SK-N-MC (cell line): ENCODE measurements at regions not wholly inside any gene's neighbourhood (a gene's known extent, or its start where the extent isn't known, plus 50 kb on each side); places are given as distances from the start of the nearest gene placed in this dataset.

Experiments
- DNase-seq: peaks from one replicate; pipeline ENCODE4 v3.0.0-alpha.2; 2011; ENCODE audit warnings: low read depth, low spot score
- H3K27ac ChIP-seq: fragments of 200-600 bp; sonication (generic); 2 replicates; pipeline ENCODE4 v1.5.1; 2016; ENCODE audit warnings: mixed run types
- H3K36me3 ChIP-seq: fragments of 200-600 bp; sonication (generic); 2 replicates; pipeline ENCODE4 v1.6.1; 2017; ENCODE audit warnings: antibody characterized with exemption, low read length, mixed read lengths; ENCODE audit not compliant: insufficient read depth
- H3K4me3 ChIP-seq: fragments of 200-600 bp; sonication (generic); 2 replicates; pipeline ENCODE4 v1.5.1; 2016
- H3K9ac ChIP-seq: fragments of 200-600 bp; sonication (generic); 2 replicates; pipeline ENCODE4 v1.8.0; 2017; ENCODE audit warnings: mixed run types, mixed read lengths; ENCODE audit not compliant: insufficient read length
- H3K9me3 ChIP-seq: fragments of 200-600 bp; sonication (generic); 2 replicates; pipeline ENCODE4 v1.6.1; 2017; ENCODE audit warnings: low read depth, mild to moderate bottlenecking, antibody characterized with exemption, low read length, moderate library complexity, mixed read lengths
- EZH2 ChIP-seq: fragments of 200-600 bp; sonication (generic); IDR thresholded peaks from one replicate; pipeline ENCODE4 v1.6.1; 2017; ENCODE audit warnings: antibody characterized with exemption
- FOXP2 ChIP-seq: optimal IDR thresholded peaks from 2 replicates; pipeline ENCODE3; 2011; ENCODE audit warnings: mild to moderate bottlenecking, moderate library complexity; ENCODE audit not compliant: insufficient read depth; ENCODE audit errors: extremely low read length, control extremely low read depth
- POLR2AphosphoS5 ChIP-seq: IDR thresholded peaks from 2 replicates; pipeline ENCODE4 v1.6.1; 2012; ENCODE audit warnings: mild to moderate bottlenecking, low read depth, low read length, borderline replicate concordance

- no peak for DNase-seq
- TF ChIP-seq EZH2 (no peak), FOXP2 (no peak), POLR2AphosphoS5 (no peak)
Measured at GRCh38 chr4:148676344-148676743, 234.1 kb upstream of the NR3C2 start.

GRCh38 chr4:148674876-148675275, 232.7 kb upstream of the NR3C2 start:
- Histone ChIP-seq H3K27ac (no peak overlapping the region), H3K9me3 (no peaks in the 10 kb centered on the region), H3K9ac (no peak overlapping the region), H3K4me3 (no peak overlapping the region), H3K36me3 (no peaks in the 10 kb centered on the region)
- no peak for DNase-seq
- TF ChIP-seq FOXP2 (no peak), POLR2AphosphoS5 (no peak), EZH2 (no peak)

More at GRCh38 chr4:148676344-148676743, 234.1 kb upstream of the NR3C2 start:
- no peak overlapping the region for H3K27ac ChIP-seq
- H3K4me3 ChIP-seq, result no peak overlapping the region
- no peaks in the 10 kb centered on the region for H3K9me3 ChIP-seq
- no peaks in the 10 kb centered on the region for H3K36me3 ChIP-seq
- no peak overlapping the region for H3K9ac ChIP-seq

GRCh38 chr4:148664636-148665035, 222.4 kb upstream of the NR3C2 start:
- TF ChIP-seq POLR2AphosphoS5 (no peak), FOXP2 (no peak), EZH2 (no peak)

GRCh38 chr4:148654131-148654530, 211.9 kb upstream of the NR3C2 start:
- H3K27ac ChIP-seq, result no peak overlapping the region
- H3K9me3 ChIP-seq, result no peaks in the 10 kb centered on the region
- no peak for DNase-seq
- no peaks in the 10 kb centered on the region for H3K36me3 ChIP-seq
- no peak overlapping the region for H3K4me3 ChIP-seq
- H3K9ac ChIP-seq, result no peak overlapping the region
- TF ChIP-seq POLR2AphosphoS5, result no peak
- no peak for TF ChIP-seq EZH2
- TF ChIP-seq FOXP2, result no peak

More at GRCh38 chr4:148664636-148665035, 222.4 kb upstream of the NR3C2 start:
- no peak for DNase-seq
- Histone ChIP-seq H3K4me3 (no peak overlapping the region), H3K36me3 (no peaks in the 10 kb centered on the region), H3K9me3 (no peaks in the 10 kb centered on the region), H3K27ac (no peak overlapping the region), H3K9ac (no peak overlapping the region)

- TF ChIP-seq FOXP2 (no peak), POLR2AphosphoS5 (no peak), EZH2 (no peak)
- Histone ChIP-seq H3K4me3 (no peak overlapping the region), H3K27ac (no peak overlapping the region)
Measured at GRCh38 chr4:148653681-148654080, 211.5 kb upstream of the NR3C2 start.

GRCh38 chr4:148651991-148652390, 209.8 kb upstream of the NR3C2 start:
- Histone ChIP-seq H3K36me3 (no peaks in the 10 kb centered on the region), H3K9ac (no peak overlapping the region), H3K4me3 (no peak overlapping the region), H3K27ac (no peak overlapping the region), H3K9me3 (no peaks in the 10 kb centered on the region)
- TF ChIP-seq FOXP2 (no peak), POLR2AphosphoS5 (no peak), EZH2 (no peak)
- DNase-seq, result no peak

More at GRCh38 chr4:148653681-148654080, 211.5 kb upstream of the NR3C2 start:
- Histone ChIP-seq H3K9me3 (no peaks in the 10 kb centered on the region), H3K9ac (no peak overlapping the region), H3K36me3 (no peaks in the 10 kb centered on the region)
- DNase-seq, result no peak

GRCh38 chr4:148649652-148650331, 207.6 kb upstream of the NR3C2 start:
- no peak overlapping the region for H3K9ac ChIP-seq
- TF ChIP-seq EZH2, result no peak
- no peak for TF ChIP-seq POLR2AphosphoS5
- TF ChIP-seq FOXP2, result no peak
- no peak for DNase-seq
- no peaks in the 10 kb centered on the region for H3K9me3 ChIP-seq
- H3K36me3 ChIP-seq, result no peaks in the 10 kb centered on the region
- H3K27ac ChIP-seq, result no peak overlapping the region
- no peak overlapping the region for H3K4me3 ChIP-seq

- H3K9me3 ChIP-seq, result no peaks in the 10 kb centered on the region
- H3K27ac ChIP-seq, result no peak overlapping the region
- H3K4me3 ChIP-seq, result no peak overlapping the region
- H3K9ac ChIP-seq, result no peak overlapping the region
- H3K36me3 ChIP-seq, result no peaks in the 10 kb centered on the region
- DNase-seq, result no peak
- TF ChIP-seq FOXP2 (no peak), EZH2 (no peak), POLR2AphosphoS5 (no peak)
Measured at GRCh38 chr4:148643851-148644250, 201.6 kb upstream of the NR3C2 start.
